HCT116 (cell line): ENCODE measurements at regions not wholly inside any gene's neighbourhood (a gene's known extent, or its start where the extent isn't known, plus 50 kb on each side); places are given as distances from the start of the nearest gene placed in this dataset.

ENCODE experiments used
- ATAC-seq: fragments of 200-7000 bp; cut with Tn5 transposase; 2 replicates; pipeline ENCODE4 v1.9.1; 2020; ENCODE audit warnings: mild to moderate bottlenecking, moderate library complexity
- BruUV-seq: library from RNA; stranded (reverse); fragments of 400-500 nt; replicated peaks from 2 replicates; lab custom pipeline; 2021; lab: Mats Ljungman, UMichigan
- CTCF ChIA-PET: fragments of 300-600 bp; sonication (Branson Sonifier 250); formaldehyde crosslinking; loops from one replicate; lab custom pipeline; 2021; ENCODE audit warnings: antibody characterized with exemption; lab: Charles Lee
- POLR2A ChIA-PET: fragments of 300-600, 350-600 bp; sonication (Branson Sonifier 250); formaldehyde crosslinking; loops from one replicate; lab custom pipeline; 2021; ENCODE audit warnings: antibody characterized with exemption; lab: Charles Lee
- RAD21 ChIA-PET, 2 experiments: fragments of 300-600 bp; sonication (Branson Sonifier 250); formaldehyde crosslinking; loops; one replicate each; lab custom pipeline; 2023; ENCODE audit warnings: low total read pairs in 2 of 2; ENCODE audit not compliant: uncharacterized antibody in 2 of 2, unreplicated experiment in 2 of 2, low non-redundant PET in 1 of 2; lab: Charles Lee
- DNase-seq: peaks from one replicate; pipeline ENCODE4 v3.0.0-alpha.2; 2010; ENCODE audit warnings: low read depth, low spot score
- H2AFZ ChIP-seq: fragments of 200-600 bp; shearing (Covaris generic), sonication (generic); 2 replicates; pipeline ENCODE4 v1.6.1; 2017; ENCODE audit warnings: low read depth, mixed run types, mixed read lengths, antibody characterized with exemption, low read length; ENCODE audit not compliant: poor library complexity, severe bottlenecking
- H3K27ac ChIP-seq: 2 replicates; pipeline ENCODE4 v1.5.1; 2012; ENCODE audit warnings: low read depth, low read length
- H3K27me3 ChIP-seq: fragments of 200-600 bp; sonication (generic); 2 replicates; pipeline ENCODE4 v1.6.1; 2016; ENCODE audit warnings: mixed run types, low read length, mixed read lengths; ENCODE audit not compliant: insufficient read depth
- H3K36me3 ChIP-seq, 2 experiments: fragments of 200-500 bp in 1 of 2; fragments of 200-600 bp in 1 of 2; sonication (Bioruptor generic) in 1 of 2; sonication (generic) in 1 of 2; 2 replicates each; pipeline versions ENCODE4 v1.5.1 to v1.6.1; 2014 to 2016; ENCODE audit warnings: low read length in 2 of 2, inconsistent platforms in 1 of 2, mixed read lengths in 1 of 2, mixed run types in 1 of 2; ENCODE audit not compliant: insufficient read depth in 2 of 2, control insufficient read depth in 1 of 2
- H3K4me1 ChIP-seq, 2 experiments: fragments of 200-600 bp in 1 of 2; sonication (generic) in 1 of 2; 2 replicates each; pipeline versions ENCODE4 v1.5.1 to v1.6.1; 2012 to 2017; ENCODE audit warnings: low read length in 2 of 2, inconsistent platforms in 1 of 2, mild to moderate bottlenecking in 1 of 2, mixed read lengths in 1 of 2, mixed run types in 1 of 2, moderate library complexity in 1 of 2; ENCODE audit not compliant: insufficient read depth in 2 of 2, control insufficient read depth in 1 of 2
- H3K4me2 ChIP-seq: fragments of 200-600 bp; sonication (generic); 2 replicates; pipeline ENCODE4 v1.6.1; 2017; ENCODE audit warnings: mixed run types, low read length, mixed read lengths
- H3K4me3 ChIP-seq, 2 experiments: fragments of 200-600 bp in 1 of 2; sonication (generic) in 1 of 2; replicated peaks in 1 of 2; 2 replicates each; pipeline ENCODE4 v1.5.1; 2011 to 2016; ENCODE audit warnings: low read length in 2 of 2, control low read depth in 1 of 2, low read depth in 1 of 2, mild to moderate bottlenecking in 1 of 2, mixed read lengths in 1 of 2, mixed run types in 1 of 2
- H3K79me2 ChIP-seq: fragments of 200-600 bp; sonication (generic); 2 replicates; pipeline ENCODE4 v1.6.1; 2017; ENCODE audit warnings: mild to moderate bottlenecking, mixed run types, low read length, moderate library complexity, mixed read lengths; ENCODE audit not compliant: insufficient read depth
- H3K9ac ChIP-seq: fragments of 200-600 bp; sonication (generic); 2 replicates; pipeline ENCODE4 v1.6.1; 2016; ENCODE audit warnings: low read length, mixed read lengths
- H3K9me2 ChIP-seq: fragments of 200-600 bp; sonication (generic), shearing (Covaris generic); 2 replicates; pipeline ENCODE4 v1.6.1; 2017; ENCODE audit warnings: mixed run types, mild to moderate bottlenecking, moderate library complexity; ENCODE audit not compliant: insufficient read depth
- H3K9me3 ChIP-seq, 2 experiments: fragments of 200-500 bp in 1 of 2; fragments of 200-600 bp in 1 of 2; sonication (Bioruptor generic) in 1 of 2; sonication (generic) in 1 of 2; 2 replicates each; pipeline ENCODE4 v1.6.1; 2014 to 2017; ENCODE audit warnings: low read length in 2 of 2, mixed read lengths in 2 of 2, inconsistent platforms in 1 of 2, low read depth in 1 of 2, mild to moderate bottlenecking in 1 of 2, mixed run types in 1 of 2, moderate library complexity in 1 of 2; ENCODE audit not compliant: control insufficient read depth in 1 of 2, insufficient read depth in 1 of 2
- H4K20me1 ChIP-seq: fragments of 200-600 bp; sonication (generic), shearing (Covaris generic); 2 replicates; pipeline ENCODE4 v1.6.1; 2017; ENCODE audit warnings: mixed run types, mild to moderate bottlenecking, moderate library complexity; ENCODE audit not compliant: insufficient read depth
- ATF3 ChIP-seq: IDR thresholded peaks from 2 replicates; pipeline ENCODE4 v1.6.1; 2012
- CBX3 ChIP-seq: IDR thresholded peaks from 2 replicates; pipeline ENCODE4 v1.6.1; 2012; ENCODE audit warnings: low read depth
- CEBPB ChIP-seq: IDR thresholded peaks from 2 replicates; pipeline ENCODE4 v1.6.1; 2012; ENCODE audit warnings: low read depth
- CTCF ChIP-seq, 3 experiments: fragments of 200-600 bp in 1 of 3; sonication (generic) in 1 of 3; IDR thresholded peaks in 2 of 3; conservative IDR thresholded peaks in 1 of 3; 2 replicates each; pipeline ENCODE4 v1.5.1; 2012 to 2017; ENCODE audit warnings: low read depth in 2 of 3, low read length in 2 of 3, antibody characterized with exemption in 1 of 3, borderline replicate concordance in 1 of 3, control low read depth in 1 of 3, mild to moderate bottlenecking in 1 of 3, mixed read lengths in 1 of 3, mixed run types in 1 of 3, moderate library complexity in 1 of 3; ENCODE audit not compliant: insufficient read depth in 1 of 3
- EGR1 ChIP-seq: IDR thresholded peaks from 2 replicates; pipeline ENCODE4 v1.6.1; 2012; ENCODE audit warnings: low read depth
- ELF1 ChIP-seq: IDR thresholded peaks from 2 replicates; pipeline ENCODE4 v1.6.1; 2012; ENCODE audit warnings: low read depth, borderline replicate concordance
- EZH2 ChIP-seq: fragments of 200-600 bp; sonication (generic); IDR thresholded peaks from 2 replicates; pipeline ENCODE4 v1.6.1; 2017; ENCODE audit warnings: antibody characterized with exemption, mixed run types
- JUND ChIP-seq: IDR thresholded peaks from 2 replicates; pipeline ENCODE4 v1.6.1; 2012
- POLR2A ChIP-seq: IDR thresholded peaks from 2 replicates; pipeline ENCODE4 v1.7.0; 2011; ENCODE audit warnings: borderline replicate concordance; ENCODE audit not compliant: insufficient read depth, insufficient read length; ENCODE audit errors: extremely low read depth
- POLR2AphosphoS5 ChIP-seq: IDR thresholded peaks from 2 replicates; pipeline ENCODE4 v1.6.1; 2011; ENCODE audit warnings: mild to moderate bottlenecking, low read depth, low read length, moderate library complexity
- REST ChIP-seq: IDR thresholded peaks from 2 replicates; pipeline ENCODE4 v1.6.1; 2012; ENCODE audit warnings: low read depth
- SIN3A ChIP-seq: IDR thresholded peaks from 2 replicates; pipeline ENCODE4 v1.6.1; 2012; ENCODE audit warnings: low read depth
- SP1 ChIP-seq: IDR thresholded peaks from 2 replicates; pipeline ENCODE4 v1.6.1; 2012; ENCODE audit warnings: low read depth
- SRF ChIP-seq: IDR thresholded peaks from 2 replicates; pipeline ENCODE4 v1.6.1; 2012; ENCODE audit warnings: low read depth
- TCF7L2 ChIP-seq: IDR thresholded peaks from 2 replicates; pipeline ENCODE4 v1.7.0; 2011; ENCODE audit warnings: borderline replicate concordance, inconsistent platforms; ENCODE audit not compliant: insufficient read depth, insufficient read length; ENCODE audit errors: extremely low read depth
- intact Hi-C: fragments of 100-400 bp; cut with micrococcal nuclease; formaldehyde crosslinking; loops from 2 replicates; pipeline ENCODE4 v1.10.0; 2022

- Histone ChIP-seq H3K4me1 (no peaks in the 10 kb centered on the region), H3K9ac (no peak overlapping the region), H3K79me2 (no peaks in the 10 kb centered on the region), H3K4me2 (no peak overlapping the region), H3K9me3 (peaks cover 12 to 14% of the 10 kb centered on the region in 2 experiments; a peak in 2 of 4 replicates), H3K36me3 (no peaks in the 10 kb centered on the region), H4K20me1 (no peaks in the 10 kb centered on the region), H2AFZ (no peak overlapping the region), H3K27ac (no peak overlapping the region), H3K27me3 (no peaks in the 10 kb centered on the region), H3K9me2 (no peaks in the 10 kb centered on the region), H3K4me3 (no peak overlapping the region)
- no TSS peak for BruUV-seq
- no peak for ATAC-seq
- ChIA-PET RAD21 (no interaction called here), POLR2A (no interaction called here), CTCF (no interaction called here)
- DNase-seq, result no peak
- intact Hi-C loops, result no loop called here
- no peak for TF ChIP-seq SRF
- TF ChIP-seq POLR2AphosphoS5, result no peak
- no peak for TF ChIP-seq CBX3
- no peak for TF ChIP-seq ATF3
- no peak for TF ChIP-seq CTCF (IDR thresholded peaks at IDR 0.05 in 2 of 3, conservative IDR thresholded peaks at IDR 0.05 in 1 of 3; ENCODE audit: borderline replicate concordance in 1 of 3, insufficient read depth in 1 of 3, low read depth in 2 of 3, low read length in 2 of 3)
- no peak for TF ChIP-seq EGR1
Observed at GRCh38 chr2:125566422-125566821, 1089.5 kb upstream of the GYPC start.

GRCh38 chr2:125567100-125567499 is 1088.9 kb upstream of the GYPC start:
- Histone ChIP-seq H3K27ac (no peak overlapping the region), H3K4me2 (no peak overlapping the region), H3K27me3 (no peaks in the 10 kb centered on the region), H3K4me1 (no peaks in the 10 kb centered on the region), H3K9me3 (peaks cover 12 to 14% of the 10 kb centered on the region in 2 experiments; a peak in 2 of 4 replicates), H3K4me3 (no peak overlapping the region), H3K36me3 (no peaks in the 10 kb centered on the region), H3K79me2 (no peaks in the 10 kb centered on the region), H2AFZ (no peak overlapping the region), H3K9me2 (no peaks in the 10 kb centered on the region), H4K20me1 (no peaks in the 10 kb centered on the region), H3K9ac (no peak overlapping the region)
- DNase-seq (no peak), ATAC-seq (no peak)
- ChIA-PET POLR2A (no interaction called here), CTCF (no interaction called here), RAD21 (no interaction called here)
- no TSS peak for BruUV-seq
- intact Hi-C loops, result no loop called here
- no peak for TF ChIP-seq EZH2
- TF ChIP-seq TCF7L2, result no peak
- no peak for TF ChIP-seq JUND
- no peak for TF ChIP-seq CEBPB
- TF ChIP-seq POLR2AphosphoS5, result no peak
- TF ChIP-seq REST, result no peak
- TF ChIP-seq SIN3A, result no peak
- no peak for TF ChIP-seq ELF1
- TF ChIP-seq SP1, result no peak
- no peak for TF ChIP-seq POLR2A
- no peak for TF ChIP-seq EGR1
